ENCODE measurements at regions not wholly inside any gene's neighbourhood (a gene's known extent, or its start where the extent isn't known, plus 50 kb on each side); places are given as distances from the start of the nearest gene placed in this dataset.
"Not testable (repeated sequence)": the region's sequence is repeated elsewhere in the genome, so short reads cannot be mapped to it uniquely, and the experiment has no call there.

DNA sequence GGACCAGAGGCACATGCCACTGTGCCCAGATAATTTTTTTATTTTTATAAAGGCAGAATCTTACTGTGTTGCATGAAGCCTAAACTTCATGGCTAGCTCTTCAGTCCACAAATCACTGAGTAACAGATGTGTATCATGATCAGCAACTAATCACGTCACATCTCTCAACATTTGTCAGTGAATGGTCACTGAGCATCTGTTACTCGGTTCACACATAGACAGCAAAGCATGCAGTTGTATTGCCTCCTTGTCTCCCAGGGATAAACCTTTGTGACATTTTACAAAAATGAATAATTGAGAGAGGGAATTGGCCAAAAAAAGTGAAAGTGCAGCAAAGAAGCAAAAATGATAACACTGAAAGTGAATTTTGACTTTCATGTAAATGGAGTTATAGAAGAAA lies 85.9 kb upstream of the BTG1 start:
- not testable (repeated sequence) for DNase-seq (ENCODE audit: low read depth in 2 of 2)

- no peak for DNase-seq (ENCODE audit: low read depth in 2 of 2)
These were observed 83.7 kb upstream of the BTG1 start for GRCh38 chr12:92229381-92229780.

- no peak for DNase-seq (ENCODE audit: low read depth in 2 of 2)
These were observed 81.3 kb upstream of the BTG1 start for GRCh38 chr12:92226961-92227360.

- no peak for DNase-seq (ENCODE audit: low read depth in 2 of 2)
These were observed 80.5 kb upstream of the BTG1 start for GRCh38 chr12:92226071-92226661.

GRCh38 chr12:92224685-92225331 lies 79.2 kb upstream of the BTG1 start:
- DNase-seq (ENCODE audit: low read depth in 2 of 2): no peak

- DNase-seq (ENCODE audit: low read depth in 2 of 2): no peak
These were observed 77.8 kb upstream of the BTG1 start for GRCh38 chr12:92223481-92223880.

DNA sequence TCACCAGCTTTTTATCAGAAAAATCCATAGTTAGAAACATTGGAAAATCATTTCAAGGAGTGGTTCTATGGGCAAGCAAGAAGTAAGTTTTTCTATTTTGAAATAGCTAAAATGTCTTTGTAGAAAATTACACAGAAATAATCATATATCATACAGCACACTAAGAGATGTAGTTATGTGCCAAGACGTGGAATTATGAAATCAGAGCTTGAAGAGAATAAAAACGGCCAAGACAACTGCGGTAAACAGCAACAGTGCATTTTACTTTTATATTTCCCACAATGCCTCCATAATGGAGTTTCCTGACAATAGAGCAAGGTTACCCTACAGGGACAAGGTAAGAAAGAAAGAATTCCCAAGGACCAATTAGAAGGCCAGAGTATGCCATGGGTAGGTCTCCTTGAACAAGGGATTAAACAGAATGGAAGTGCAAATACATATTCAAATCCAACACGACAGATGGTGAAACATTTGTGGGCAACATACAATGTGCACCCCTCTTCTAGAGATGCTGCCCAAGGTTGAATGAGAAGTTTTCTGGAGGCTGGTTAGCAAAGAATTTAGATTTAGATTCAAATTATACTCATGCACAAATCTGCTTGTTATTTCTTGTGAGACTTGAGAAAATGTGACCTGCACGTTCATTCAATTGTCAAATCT lies 76.1 kb upstream of the BTG1 start:
- DNase-seq (ENCODE audit: low read depth in 2 of 2): no peak

- no peak for DNase-seq (ENCODE audit: low read depth in 2 of 2)
These were observed 72.9 kb upstream of the BTG1 start for GRCh38 chr12:92218394-92219077.

GRCh38 chr12:92216092-92216491 lies 70.4 kb upstream of the BTG1 start:
- no peak for DNase-seq (ENCODE audit: low read depth in 2 of 2)

DNA sequence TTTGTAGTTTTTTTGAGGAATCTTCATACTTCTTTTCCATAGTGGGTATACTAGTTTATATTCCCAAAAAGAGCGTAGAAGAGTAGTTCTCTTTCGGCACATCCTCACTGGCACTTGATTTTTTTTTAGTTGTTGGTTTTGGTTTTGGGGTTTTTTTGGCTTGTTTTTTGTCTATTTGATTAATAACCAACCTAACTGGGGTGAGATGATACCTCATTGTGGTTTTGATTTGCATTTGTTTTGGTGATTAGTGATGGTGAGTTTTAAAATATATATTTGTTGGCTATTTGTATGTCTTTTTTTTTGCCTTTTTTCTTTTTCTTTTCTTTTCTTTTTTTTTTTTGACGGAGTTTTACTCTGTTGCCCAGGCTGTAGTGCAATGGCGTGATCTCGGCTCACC lies 69.7 kb upstream of the BTG1 start:
- no peak for DNase-seq (ENCODE audit: low read depth in 2 of 2)

GRCh38 chr12:92213166-92213565 lies 67.5 kb upstream of the BTG1 start:
- no peak for DNase-seq (ENCODE audit: low read depth in 2 of 2)

- DNase-seq (ENCODE audit: low read depth in 2 of 2): no peak
These were observed 64.4 kb upstream of the BTG1 start for GRCh38 chr12:92210071-92210470.

- DNase-seq (ENCODE audit: low read depth in 2 of 2): peak in 1 of 2 donors; percentile 21
These were observed 63.0 kb upstream of the BTG1 start for GRCh38 chr12:92208613-92209121.

DNA sequence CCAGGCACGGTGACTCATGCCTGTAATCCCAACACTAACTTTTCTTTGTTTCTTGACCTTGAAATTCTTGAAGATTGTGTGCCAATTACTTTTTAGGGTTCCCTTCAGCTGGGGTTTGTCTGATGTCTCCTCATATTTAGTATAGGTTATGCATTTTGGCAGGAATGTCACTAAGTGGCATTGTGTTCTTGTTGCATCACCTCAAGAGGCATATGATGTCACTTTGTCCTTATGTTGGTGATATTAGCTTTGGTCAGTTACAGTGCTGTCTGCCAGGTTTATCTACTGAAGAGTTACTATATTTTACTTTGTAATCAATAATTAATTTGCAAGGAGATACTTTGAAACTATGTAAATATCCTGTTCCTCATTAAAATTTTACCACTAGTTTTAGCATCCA lies 61.0 kb upstream of the BTG1 start:
- DNase-seq (ENCODE audit: low read depth in 2 of 2): no peak

- no peak for DNase-seq (ENCODE audit: low read depth in 2 of 2)
These were observed 60.4 kb upstream of the BTG1 start for GRCh38 chr12:92206011-92206410.

GRCh38 chr12:92199819-92200576 lies 54.4 kb upstream of the BTG1 start:
- DNase-seq (ENCODE audit: low read depth in 2 of 2): no peak

GRCh38 chr12:92197815-92198214 lies 52.2 kb upstream of the BTG1 start:
- no peak for DNase-seq (ENCODE audit: low read depth in 2 of 2)

GRCh38 chr12:92196368-92196767 lies 50.7 kb upstream of the BTG1 start:
- no peak for DNase-seq (ENCODE audit: low read depth in 2 of 2)
